Loucy (cell line): ENCODE measurements at regions not wholly inside any gene's neighbourhood (a gene's known extent, or its start where the extent isn't known, plus 50 kb on each side); places are given as distances from the start of the nearest gene placed in this dataset.

ENCODE experiments used
- EZH2phosphoT487 ChIP-seq: fragments of 200-600 bp; IDR thresholded peaks from 2 replicates; pipeline ENCODE4 v1.6.1; 2018; ENCODE audit warnings: antibody characterized with exemption, mild to moderate bottlenecking, moderate library complexity, borderline replicate concordance
- TF ChIP-seq, protein P1 (sequence below): fragments of 200-600 bp; sonication (generic); conservative IDR thresholded peaks from 2 replicates; pipeline ENCODE4 v1.5.1; 2014; ENCODE audit warnings: mild to moderate bottlenecking, antibody characterized with exemption, low read length

DNA sequence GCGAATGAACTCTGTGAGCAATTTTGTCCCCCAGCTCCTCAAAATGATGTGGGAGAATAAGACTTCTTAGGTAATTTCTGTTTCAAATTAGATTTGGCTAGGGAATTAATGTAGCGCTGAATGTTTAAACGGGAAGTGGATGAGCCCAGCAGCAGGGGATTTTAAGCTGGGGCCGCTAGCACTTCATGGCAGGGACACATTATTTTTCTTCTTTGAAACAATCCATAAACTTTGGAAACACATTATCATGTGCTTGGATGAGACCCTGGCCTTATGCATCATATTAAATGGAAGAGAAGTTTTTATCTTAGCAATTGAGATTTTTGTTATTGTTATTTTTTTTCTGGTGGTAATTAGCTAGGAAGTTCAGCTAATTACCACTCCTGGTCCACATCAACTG, 74.2 kb upstream of the FUCA2 start:
- TF ChIP-seq, protein P1, sequence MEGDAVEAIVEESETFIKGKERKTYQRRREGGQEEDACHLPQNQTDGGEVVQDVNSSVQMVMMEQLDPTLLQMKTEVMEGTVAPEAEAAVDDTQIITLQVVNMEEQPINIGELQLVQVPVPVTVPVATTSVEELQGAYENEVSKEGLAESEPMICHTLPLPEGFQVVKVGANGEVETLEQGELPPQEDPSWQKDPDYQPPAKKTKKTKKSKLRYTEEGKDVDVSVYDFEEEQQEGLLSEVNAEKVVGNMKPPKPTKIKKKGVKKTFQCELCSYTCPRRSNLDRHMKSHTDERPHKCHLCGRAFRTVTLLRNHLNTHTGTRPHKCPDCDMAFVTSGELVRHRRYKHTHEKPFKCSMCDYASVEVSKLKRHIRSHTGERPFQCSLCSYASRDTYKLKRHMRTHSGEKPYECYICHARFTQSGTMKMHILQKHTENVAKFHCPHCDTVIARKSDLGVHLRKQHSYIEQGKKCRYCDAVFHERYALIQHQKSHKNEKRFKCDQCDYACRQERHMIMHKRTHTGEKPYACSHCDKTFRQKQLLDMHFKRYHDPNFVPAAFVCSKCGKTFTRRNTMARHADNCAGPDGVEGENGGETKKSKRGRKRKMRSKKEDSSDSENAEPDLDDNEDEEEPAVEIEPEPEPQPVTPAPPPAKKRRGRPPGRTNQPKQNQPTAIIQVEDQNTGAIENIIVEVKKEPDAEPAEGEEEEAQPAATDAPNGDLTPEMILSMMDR: no peak
- no peak for TF ChIP-seq EZH2phosphoT487
